HG02973 (cell line): ENCODE measurements at regions not wholly inside any gene's neighbourhood (a gene's known extent, or its start where the extent isn't known, plus 50 kb on each side); places are given as distances from the start of the nearest gene placed in this dataset.
"Not testable (repeated sequence)": the region's sequence is repeated elsewhere in the genome, so short reads cannot be mapped to it uniquely, and the experiment has no call there.

Experiments used
- ATAC-seq: cut with Tn5 transposase; IDR thresholded peaks from one replicate; pipeline ENCODE4 v1.9.1; 2021; ENCODE audit warnings: moderate library complexity; ENCODE audit not compliant: unreplicated experiment

DNA sequence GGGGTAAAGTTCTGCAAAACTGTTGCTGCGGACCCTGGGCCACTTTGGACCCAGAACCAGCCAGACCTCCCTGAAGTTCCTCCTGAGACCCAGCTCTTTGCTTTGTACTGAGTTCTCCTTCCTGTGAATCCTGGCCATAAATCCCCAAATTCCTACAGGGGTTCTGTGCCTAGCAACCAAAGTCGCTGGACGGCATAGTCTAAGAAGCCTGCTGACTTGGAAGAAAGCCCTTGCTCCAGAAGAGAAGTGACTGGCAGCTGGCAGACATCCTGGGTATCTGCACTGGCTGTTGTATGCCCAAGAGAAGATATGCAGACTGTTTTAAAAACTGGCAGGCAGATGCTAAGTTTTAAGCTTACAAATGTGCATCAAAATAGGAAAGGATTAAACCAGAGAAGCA, 99.9 kb upstream of the SLC24A4 start:
- no peak for ATAC-seq

DNA sequence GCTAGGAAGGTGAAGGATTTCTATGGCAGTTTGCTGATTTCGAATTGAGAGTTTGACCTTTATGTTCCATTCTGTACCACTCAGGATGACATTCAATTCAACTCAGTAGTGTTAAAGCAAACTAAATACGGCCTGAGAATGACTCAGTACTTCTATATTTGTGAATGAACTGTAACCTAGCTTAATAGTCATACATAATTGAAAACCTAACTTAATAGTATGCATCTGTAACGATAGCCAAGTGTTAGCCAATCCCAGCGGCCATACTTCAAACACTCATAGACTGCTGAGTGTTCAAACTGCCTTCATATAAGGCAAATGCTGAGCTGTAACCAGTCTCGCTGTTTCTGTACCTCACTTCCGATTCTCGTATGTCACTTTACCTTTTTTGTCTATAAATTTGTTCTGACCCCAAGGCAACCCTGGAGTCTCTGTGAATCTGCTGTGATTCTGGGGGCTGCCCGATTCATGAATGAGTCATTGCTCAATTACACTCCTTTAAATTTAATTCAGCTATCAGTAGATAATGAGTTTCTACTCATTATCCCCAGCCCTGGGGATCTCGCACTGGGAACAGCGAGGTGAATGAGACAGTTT, 98.5 kb upstream of the SLC24A4 start:
- no peak for ATAC-seq

DNA sequence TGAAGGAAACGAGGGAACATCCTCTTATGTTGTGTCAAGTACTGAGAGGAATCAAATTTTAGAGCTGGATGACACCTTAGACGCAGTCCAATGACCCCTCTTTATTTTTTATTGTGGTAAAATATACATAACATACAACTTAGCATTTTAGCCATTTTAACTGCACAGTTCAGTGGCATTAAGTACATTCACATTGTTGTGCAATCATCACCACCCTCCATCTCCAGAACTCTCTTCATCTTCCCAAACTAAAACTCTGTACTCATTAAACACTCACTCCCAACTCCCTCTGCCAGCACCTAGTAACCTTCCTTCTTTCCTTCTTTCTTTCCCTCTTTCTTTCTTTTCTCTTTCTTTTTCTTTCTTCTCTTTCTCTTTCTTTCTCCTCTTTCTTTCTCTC, 97.2 kb upstream of the SLC24A4 start:
- ATAC-seq: no peak

DNA sequence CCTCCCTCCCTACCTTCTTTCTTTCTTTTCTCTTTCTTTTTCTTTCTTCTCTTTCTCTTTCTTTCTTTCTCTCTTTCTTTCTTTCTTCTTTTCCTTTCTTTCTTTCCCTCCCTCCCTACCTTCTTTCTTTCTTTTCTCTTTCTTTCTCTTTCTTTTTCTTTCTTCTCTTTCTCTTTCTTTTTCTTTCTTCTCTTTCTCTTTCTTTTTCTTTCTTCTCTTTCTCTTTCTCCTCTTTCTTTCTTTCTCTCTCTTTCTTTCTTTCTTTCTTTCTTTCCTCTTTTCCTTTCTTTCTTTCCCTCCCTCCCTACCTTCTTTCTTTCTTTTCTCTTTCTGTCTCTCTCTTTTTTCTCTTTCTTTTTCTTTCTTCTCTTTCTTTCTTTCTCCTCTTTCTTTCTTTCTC, 96.8 kb upstream of the SLC24A4 start:
- not testable (repeated sequence) for ATAC-seq

DNA sequence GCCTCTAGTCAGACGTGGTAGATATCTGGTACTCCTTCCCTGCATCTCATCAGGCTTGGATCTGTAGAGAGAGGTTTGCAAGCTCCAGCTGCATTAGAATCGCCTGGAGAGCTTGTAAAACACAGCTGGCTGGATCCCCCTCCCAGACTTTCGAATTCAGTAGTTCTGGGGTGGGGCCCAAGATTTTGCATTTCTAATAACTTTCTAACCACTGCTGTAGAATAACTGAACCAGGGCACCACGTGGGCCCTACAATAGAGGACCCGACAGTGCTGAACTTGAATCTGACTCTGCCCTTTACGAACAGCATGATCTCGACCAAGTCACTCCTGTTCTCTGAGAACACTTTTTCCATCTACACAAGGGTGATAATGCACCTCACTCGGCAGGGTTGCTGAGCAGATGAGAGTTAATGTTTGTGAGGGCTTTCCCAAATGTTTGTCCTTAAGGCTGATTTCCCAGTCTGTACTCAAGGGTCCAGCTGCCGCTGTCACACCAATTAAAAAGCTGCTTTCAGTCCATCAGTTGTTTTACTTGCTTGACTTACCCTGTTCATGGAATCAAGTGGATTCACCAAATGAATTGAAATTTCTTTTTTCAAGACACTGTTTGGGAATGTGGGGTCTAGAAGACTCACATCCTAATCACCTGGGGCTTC, 86.6 kb upstream of the SLC24A4 start:
- ATAC-seq: no peak

DNA sequence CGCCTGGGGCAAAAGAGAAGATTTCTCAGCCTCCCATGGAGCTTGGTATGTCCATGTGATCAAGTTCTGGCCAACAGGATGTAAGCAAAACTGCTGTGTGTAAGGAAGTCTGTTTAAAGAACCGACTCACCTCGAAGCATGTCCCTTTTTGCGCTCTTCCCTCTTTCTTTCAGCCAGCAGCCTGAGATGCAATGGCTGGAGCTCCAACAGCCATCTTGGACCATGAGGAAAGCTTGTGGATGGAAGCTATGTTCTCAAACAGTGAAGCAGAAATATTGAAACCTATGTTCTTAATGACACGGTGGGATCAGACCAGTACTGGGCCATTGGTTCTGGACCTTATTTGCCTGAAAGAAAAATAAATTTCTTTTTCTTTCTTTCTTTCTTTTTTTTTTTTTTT, 82.3 kb upstream of the SLC24A4 start:
- no peak for ATAC-seq

DNA sequence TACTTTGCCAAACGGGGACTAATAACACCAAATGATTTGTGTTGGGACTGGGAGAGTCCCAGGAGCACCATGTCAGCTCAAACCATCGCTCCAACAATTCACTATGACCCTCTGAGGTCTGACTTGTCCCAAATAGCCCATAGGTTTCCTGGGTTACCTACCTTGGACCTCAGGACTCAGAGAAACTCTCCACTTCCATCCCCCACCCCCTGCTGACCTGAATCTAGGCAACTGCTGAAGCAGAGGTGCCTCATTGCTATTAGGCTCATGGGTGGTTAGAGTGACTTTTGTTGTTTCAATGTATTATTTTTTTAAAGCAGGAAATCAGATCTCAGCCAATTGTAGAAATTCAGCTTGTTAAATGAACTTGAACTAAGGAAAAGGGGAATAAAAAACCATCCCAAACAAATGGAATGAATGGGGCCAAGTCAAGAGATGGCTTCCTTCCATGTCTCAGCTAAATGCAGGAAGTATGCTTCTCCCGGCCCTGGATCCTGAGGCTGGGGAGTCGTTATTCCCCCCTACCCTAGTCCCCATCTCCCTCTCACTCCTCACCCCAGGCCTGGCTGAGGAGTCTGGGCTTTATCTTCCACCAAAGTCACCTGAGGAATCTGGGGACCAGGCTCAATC, 80.9 kb upstream of the SLC24A4 start:
- ATAC-seq: no peak

DNA sequence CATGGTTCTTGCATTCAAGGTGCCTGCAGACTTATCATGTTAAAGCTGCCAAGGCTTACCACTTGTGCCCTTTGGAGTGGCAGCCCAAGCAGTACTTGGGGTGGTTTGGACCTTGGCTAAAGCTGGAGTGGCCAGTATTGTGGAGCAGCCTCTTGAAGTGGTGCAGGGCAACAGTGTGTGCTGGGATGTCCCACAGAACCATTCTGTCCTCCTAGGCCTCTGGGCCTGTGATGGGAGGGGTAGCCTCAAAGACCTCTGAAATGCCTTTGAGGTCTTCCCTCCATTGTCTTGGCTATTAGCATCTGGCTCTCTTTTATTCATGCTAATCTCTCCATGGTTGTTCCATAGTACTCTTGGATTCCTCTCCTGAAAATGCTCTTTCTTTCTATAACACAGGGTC, 78.2 kb upstream of the SLC24A4 start:
- ATAC-seq: no peak

DNA sequence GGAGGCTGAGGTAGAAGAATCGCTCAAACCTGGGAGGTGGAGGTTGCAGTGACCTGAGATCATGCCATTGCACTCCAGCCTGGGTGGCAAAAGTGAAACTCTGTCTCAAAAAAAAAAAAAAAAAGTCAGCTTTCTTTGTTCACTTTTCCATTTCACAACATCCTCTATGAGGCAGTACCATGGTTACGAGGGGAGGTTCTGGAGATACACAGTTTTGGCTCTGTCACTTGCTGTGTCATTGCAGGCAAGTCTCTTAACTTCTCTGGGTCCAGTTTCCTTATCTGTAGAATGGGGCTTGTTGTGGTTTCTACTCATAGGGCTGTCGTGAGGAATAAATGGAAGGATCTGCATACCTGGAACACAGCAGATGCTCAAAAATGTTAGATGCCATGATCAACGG, 75.6 kb upstream of the SLC24A4 start:
- ATAC-seq: no peak

DNA sequence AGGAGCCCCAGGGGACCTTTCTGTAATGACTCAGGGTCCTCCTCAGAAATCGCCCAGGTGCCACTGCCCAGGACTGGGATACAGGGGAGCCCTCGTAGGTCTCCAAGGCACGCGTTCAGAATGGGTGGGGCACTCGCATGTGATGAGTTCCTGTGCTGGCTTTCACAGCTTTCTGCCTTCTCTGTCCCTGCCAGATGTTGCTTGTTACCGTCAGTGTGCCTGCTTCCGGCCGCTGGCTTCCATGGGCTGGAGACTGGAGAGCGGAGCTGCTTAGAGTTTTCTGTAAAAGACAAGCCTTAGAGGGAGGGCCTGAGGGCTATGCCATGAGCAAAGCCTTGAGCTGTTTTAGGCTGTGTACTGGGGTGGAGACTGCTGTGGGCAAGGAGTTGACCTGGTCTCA, 75.0 kb upstream of the SLC24A4 start:
- ATAC-seq: no peak

DNA sequence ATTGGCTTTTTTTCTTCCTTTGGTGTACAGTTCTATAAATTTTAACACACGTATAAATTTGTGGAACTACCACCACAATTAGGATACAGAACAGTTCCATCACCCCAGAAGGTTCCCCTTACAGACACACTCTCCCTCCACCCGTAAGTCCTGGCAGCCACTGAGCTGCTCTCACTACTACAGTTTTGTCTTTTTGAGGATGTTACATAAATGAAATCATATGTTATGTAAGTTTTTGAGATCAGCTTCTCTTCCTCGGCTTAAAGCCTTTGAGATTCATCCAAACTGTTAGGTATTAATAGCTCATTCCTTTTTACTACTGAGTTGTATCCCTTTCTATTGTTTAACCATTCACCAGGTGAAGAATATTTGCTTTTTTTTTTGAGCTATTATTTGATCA, 74.3 kb upstream of the SLC24A4 start:
- ATAC-seq: no peak

DNA sequence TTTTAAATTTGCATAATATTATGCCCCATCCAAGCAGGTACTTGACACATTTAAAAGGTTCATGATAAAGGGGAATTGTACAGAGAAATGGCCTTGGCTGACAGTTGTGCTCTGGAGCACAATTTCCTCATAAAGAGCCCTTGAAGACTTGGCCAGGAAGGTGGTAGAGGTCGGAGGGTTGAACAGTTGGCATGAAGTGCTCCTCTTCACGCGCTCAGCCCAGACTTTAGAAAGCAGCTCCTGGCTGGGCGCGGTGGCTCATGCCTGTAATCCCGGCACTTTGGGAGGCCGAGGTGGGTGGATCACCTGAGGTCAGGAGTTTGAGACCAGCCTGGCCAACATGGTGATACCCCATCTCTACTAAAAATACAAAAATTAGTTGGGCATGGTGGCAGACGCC, 72.6 kb upstream of the SLC24A4 start:
- not testable (repeated sequence) for ATAC-seq

DNA sequence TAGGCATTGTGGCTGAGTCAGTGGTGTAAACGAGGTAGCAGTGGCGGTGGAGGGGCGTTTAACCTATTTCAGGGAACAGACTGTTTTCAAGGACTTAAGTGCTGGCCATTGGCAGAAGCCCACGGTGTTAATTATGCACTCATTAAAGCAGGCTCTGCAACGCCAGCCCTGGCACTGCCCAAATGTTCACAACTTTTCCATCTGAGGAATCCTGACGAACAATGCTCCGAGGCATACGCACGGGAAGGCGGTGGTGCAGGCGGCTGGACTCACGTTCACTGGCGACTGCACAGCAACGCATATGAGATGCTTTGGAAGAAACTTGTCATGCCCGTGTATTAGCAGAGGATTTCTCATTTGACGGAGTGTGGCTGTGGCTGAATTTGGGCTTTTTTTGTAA, 70.6 kb upstream of the SLC24A4 start:
- no peak for ATAC-seq

DNA sequence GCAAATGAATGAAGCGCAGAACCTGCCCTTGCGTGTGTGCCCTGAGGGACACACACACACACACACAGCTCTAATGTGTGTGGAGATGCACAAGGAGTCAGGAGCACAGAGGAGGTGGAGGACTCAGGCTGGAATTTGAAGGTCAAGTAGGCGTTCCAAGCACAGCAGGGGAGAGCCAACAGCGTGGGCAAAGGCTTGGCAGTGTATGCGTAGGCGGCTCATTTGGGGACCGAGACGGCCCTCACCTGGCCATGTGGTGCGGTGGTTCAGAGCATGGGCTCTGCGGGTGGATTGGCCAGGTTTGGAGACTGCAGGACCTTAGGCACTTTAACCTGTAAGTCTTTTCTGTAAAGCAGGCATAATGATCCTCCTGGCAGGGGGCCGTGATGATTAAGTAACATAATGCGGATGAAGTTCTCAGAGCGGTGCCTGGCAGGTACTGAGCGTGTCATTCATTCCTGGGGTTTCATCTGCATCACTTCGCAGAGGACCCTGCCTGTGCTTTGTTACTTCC, 69.5 kb upstream of the SLC24A4 start:
- ATAC-seq: no peak

DNA sequence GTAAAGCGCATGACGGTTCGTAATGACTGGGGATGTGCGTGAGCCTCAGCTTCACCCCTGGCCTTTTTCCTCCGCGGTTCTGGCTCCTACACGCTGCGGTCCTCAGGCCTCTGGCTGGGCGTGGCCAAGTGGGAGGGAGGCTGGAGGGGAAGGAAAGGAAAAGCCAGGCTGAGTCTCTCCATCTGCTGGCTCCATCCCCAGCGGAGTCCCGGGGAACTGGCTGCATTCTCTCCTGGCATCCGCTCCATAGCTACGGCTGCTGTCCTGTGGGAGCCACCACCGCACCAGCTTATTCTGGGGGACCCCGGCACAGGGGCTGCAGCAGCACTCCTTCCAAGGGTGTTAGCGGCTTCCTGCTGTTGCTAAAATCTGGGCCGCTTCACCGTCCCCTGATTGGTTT, 68.2 kb upstream of the SLC24A4 start:
- no peak for ATAC-seq

DNA sequence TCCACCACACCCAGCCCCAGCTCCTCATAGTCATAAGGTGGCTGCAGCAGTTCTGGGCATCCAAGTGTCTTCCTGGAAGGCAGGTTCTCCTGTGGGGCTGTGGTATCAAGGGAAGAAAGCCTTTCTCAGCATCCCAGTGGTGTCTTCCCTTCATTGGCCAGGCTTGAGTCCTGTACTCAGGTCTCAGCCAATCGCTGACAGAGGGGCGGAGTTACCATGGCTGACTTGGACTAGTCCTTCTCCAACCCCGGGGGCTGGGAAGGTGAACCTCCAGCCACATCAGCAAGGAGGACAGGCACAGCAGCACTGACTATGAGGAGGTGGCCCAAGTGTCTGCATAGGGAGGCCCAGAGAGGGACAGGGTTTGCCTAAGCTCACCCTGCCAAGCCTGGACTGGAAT, 64.0 kb upstream of the SLC24A4 start:
- ATAC-seq: no peak

DNA sequence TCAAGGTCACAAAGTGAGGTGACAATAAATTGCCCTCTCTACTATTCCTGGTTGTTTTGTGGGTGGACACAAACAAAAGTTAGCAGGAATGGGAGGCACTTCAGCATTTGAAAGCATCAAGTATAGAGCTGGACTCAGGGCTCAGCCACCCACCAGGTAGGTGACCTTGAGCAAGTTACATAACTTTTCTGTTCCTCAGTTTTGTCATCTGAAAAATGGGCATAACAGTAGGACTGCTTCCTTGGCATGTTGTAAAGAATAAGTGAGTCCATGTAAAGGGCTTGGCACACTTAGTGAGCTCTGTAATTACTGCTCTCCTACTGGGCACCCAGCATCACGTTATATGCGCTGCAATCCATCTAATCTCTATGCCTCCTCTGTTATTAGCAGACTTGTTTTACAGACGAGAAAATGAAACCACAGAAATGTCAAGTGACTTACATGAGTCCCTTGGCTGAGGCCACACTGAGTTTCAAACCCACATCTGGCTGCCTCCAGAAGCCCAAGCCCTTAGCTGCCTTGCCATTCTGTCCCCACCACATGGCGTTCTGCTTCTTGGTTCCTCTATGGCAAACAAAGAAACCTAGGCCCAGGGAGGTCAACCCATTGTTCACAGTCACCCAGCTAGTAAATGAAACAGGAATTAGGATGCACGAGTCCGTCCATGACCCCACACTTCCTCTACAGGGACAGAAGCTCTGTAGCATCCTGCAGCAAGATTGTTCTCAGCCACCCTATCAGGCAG, 63.2 kb upstream of the SLC24A4 start:
- ATAC-seq: peak; percentile 67

DNA sequence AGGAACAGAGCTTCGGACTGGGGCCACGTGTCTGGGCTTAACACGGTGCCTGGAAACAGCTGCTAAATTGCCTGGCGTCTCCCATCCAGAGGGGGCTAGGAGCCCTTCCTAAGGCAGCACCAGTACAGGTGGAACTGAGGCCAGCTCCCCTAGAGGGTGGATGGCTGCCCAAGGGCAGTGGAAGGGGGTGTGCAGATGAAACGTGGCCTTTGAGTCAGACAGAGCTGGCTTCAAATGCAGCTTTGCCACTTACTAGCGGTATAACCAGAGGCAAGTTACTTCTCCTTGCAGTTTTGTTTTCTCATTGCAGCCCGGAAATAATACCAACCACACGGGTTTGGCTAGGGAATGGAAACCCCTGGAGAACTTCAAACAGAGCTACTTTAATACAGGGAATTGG, 59.3 kb upstream of the SLC24A4 start:
- no peak for ATAC-seq

DNA sequence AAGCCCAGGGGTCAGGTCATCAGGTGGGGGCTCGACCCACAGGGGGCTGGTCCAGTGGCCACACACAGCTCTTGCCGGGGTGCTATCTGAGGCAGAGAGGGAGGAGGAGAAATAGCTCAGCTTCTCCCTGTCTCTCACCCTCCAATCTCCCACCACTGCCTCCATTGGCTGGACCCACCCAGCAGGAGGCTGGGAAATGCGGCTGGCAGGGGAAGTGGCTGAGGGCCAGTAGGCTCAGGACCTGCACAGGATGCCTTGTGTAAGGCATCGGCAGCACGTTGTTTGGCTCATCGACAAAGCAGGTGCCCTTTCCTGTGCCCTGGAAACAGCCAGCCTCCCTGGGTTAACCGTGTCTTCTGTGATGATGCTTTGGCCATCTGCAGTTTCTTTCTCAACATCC, 58.8 kb upstream of the SLC24A4 start:
- no peak for ATAC-seq

DNA sequence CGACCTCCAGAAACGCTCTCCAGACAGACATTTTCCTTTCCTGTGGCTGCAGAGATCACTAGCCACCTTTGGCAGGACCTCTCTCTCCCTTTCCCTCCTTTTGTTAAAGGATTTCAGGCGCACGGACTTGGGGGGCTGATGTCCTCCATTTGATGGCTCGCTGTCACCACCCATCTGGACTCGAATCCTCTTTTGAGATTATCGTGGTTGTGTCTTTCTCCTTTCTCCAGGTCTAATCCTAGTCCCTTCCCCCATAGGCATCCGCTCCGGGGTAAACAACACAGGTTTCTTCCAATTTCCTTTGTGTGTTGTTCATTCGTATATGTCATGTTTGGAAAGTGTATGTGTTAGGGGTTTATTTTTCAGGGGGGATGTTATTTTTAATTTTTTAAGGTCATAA, 56.7 kb upstream of the SLC24A4 start:
- ATAC-seq: no peak
